Liver (tissue), 8 donors: ENCODE measurements at regions not wholly inside any gene's neighbourhood (a gene's known extent, or its start where the extent isn't known, plus 50 kb on each side); places are given as distances from the start of the nearest gene placed in this dataset.

Experiments used
- DNase-seq: peaks from one replicate; pipeline ENCODE4 v3.0.0-alpha.2; 2017; ENCODE audit warnings: low spot score
- H3K27ac ChIP-seq, 2 donors: one replicate each; pipeline ENCODE4 v1.7.0; 2013; ENCODE audit warnings: inconsistent platforms in 2 of 2, low read length in 2 of 2, control low read depth in 1 of 2, low read depth in 1 of 2, mild to moderate bottlenecking in 1 of 2
- H3K27me3 ChIP-seq, 4 donors: one replicate each; pipeline versions ENCODE4 v1.6.1 to v1.7.0; 2013; ENCODE audit warnings: low read length in 3 of 4, inconsistent platforms in 1 of 4, mild to moderate bottlenecking in 1 of 4, moderate library complexity in 1 of 4; ENCODE audit not compliant: control insufficient read depth in 4 of 4, insufficient read depth in 4 of 4
- H3K36me3 ChIP-seq, 4 donors: one replicate each; pipeline versions ENCODE4 v1.6.1 to v1.7.0; 2013; ENCODE audit warnings: low read length in 3 of 4, mild to moderate bottlenecking in 3 of 4, low read depth in 1 of 4, moderate library complexity in 1 of 4; ENCODE audit not compliant: control insufficient read depth in 4 of 4, insufficient read depth in 3 of 4
- H3K4me1 ChIP-seq, 4 donors: one replicate each; pipeline versions ENCODE4 v1.6.1 to v1.7.0; 2013; ENCODE audit warnings: low read length in 3 of 4, mild to moderate bottlenecking in 3 of 4, moderate library complexity in 1 of 4; ENCODE audit not compliant: control insufficient read depth in 4 of 4, insufficient read depth in 4 of 4
- H3K4me3 ChIP-seq, 3 donors: one replicate each; pipeline versions ENCODE4 v1.6.1 to v1.7.0; 2013; ENCODE audit warnings: low read length in 3 of 3, control low read depth in 1 of 3, low read depth in 1 of 3, mild to moderate bottlenecking in 1 of 3
- H3K9ac ChIP-seq, 2 donors: one replicate each; pipeline ENCODE4 v1.7.0; 2013; ENCODE audit warnings: low read length in 2 of 2, mild to moderate bottlenecking in 2 of 2, moderate library complexity in 2 of 2, control low read depth in 1 of 2, low read depth in 1 of 2
- H3K9me3 ChIP-seq, 4 donors: one replicate each; pipeline versions ENCODE4 v1.6.1 to v1.7.0; 2013; ENCODE audit warnings: low read length in 3 of 4; ENCODE audit not compliant: control insufficient read depth in 4 of 4
- ATF3 ChIP-seq: IDR thresholded peaks from 2 replicates; pipeline ENCODE4 v1.6.1; 2016; ENCODE audit warnings: antibody characterized with exemption
- CTCF ChIP-seq: fragments of 150-350 bp; IDR thresholded peaks from 2 replicates; pipeline ENCODE4 v1.5.1; 2017; ENCODE audit warnings: improper control_type of control experiment, low read depth, low read length; ENCODE audit not compliant: missing input control
- FOXA1 ChIP-seq: IDR thresholded peaks from 2 replicates; pipeline ENCODE4 v1.6.1; 2016; ENCODE audit warnings: antibody characterized with exemption
- FOXA2 ChIP-seq: IDR thresholded peaks from 2 replicates; pipeline ENCODE4 v1.6.1; 2016; ENCODE audit warnings: antibody characterized with exemption
- GABPA ChIP-seq, 2 donors: IDR thresholded peaks in 1 of 2; conservative IDR thresholded peaks in 1 of 2; 2 replicates each; pipeline ENCODE4 v1.6.1; 2016; ENCODE audit warnings: antibody characterized with exemption in 2 of 2, mild to moderate bottlenecking in 1 of 2, moderate library complexity in 1 of 2
- HNF4A ChIP-seq, 2 donors: conservative IDR thresholded peaks; 2 replicates each; pipeline ENCODE4 v1.6.1; 2016; ENCODE audit warnings: antibody characterized with exemption in 2 of 2, mild to moderate bottlenecking in 2 of 2
- HNF4G ChIP-seq: IDR thresholded peaks from 2 replicates; pipeline ENCODE4 v1.6.1; 2016; ENCODE audit warnings: antibody characterized with exemption
- JUND ChIP-seq, 2 donors: IDR thresholded peaks; 2 replicates each; pipeline ENCODE4 v1.6.1; 2016; ENCODE audit warnings: antibody characterized with exemption in 2 of 2
- MAX ChIP-seq: IDR thresholded peaks from 2 replicates; pipeline ENCODE4 v1.6.1; 2016; ENCODE audit warnings: antibody characterized with exemption
- RAD21 ChIP-seq, 2 donors: IDR thresholded peaks; 2 replicates each; pipeline ENCODE4 v1.6.1; 2016; ENCODE audit warnings: antibody characterized with exemption in 2 of 2, mild to moderate bottlenecking in 2 of 2
- RXRA ChIP-seq, 2 donors: IDR thresholded peaks; 2 replicates each; pipeline ENCODE4 v1.6.1; 2017 to 2018; ENCODE audit warnings: antibody characterized with exemption in 2 of 2, mild to moderate bottlenecking in 1 of 2
- TAF1 ChIP-seq: conservative IDR thresholded peaks from 2 replicates; pipeline ENCODE4 v1.6.1; 2016; ENCODE audit warnings: antibody characterized with exemption, mild to moderate bottlenecking
- YY1 ChIP-seq: IDR thresholded peaks from 2 replicates; pipeline ENCODE4 v1.6.1; 2016; ENCODE audit warnings: antibody characterized with exemption, mild to moderate bottlenecking
- ZBTB33 ChIP-seq: IDR thresholded peaks from 2 replicates; pipeline ENCODE4 v1.6.1; 2016; ENCODE audit warnings: antibody characterized with exemption
- WGBS: extraction: QIAGEN DNeasy Blood & Tissue Kit; methylation state at CpG from one replicate; pipeline ENCODE4 v1.1.7; 2013; 5-methylcytosine and 5-hydroxymethylcytosine counted together
- TF ChIP-seq, protein P1 (sequence below): IDR thresholded peaks from 2 replicates; pipeline ENCODE4 v1.6.1; 2016; ENCODE audit warnings: antibody characterized with exemption, mild to moderate bottlenecking
- donor health status: healthy.
- donor health status: healthy.
- donor health status: healthy.
- donor health status: healthy.
- donor health status: healthy.

DNA sequence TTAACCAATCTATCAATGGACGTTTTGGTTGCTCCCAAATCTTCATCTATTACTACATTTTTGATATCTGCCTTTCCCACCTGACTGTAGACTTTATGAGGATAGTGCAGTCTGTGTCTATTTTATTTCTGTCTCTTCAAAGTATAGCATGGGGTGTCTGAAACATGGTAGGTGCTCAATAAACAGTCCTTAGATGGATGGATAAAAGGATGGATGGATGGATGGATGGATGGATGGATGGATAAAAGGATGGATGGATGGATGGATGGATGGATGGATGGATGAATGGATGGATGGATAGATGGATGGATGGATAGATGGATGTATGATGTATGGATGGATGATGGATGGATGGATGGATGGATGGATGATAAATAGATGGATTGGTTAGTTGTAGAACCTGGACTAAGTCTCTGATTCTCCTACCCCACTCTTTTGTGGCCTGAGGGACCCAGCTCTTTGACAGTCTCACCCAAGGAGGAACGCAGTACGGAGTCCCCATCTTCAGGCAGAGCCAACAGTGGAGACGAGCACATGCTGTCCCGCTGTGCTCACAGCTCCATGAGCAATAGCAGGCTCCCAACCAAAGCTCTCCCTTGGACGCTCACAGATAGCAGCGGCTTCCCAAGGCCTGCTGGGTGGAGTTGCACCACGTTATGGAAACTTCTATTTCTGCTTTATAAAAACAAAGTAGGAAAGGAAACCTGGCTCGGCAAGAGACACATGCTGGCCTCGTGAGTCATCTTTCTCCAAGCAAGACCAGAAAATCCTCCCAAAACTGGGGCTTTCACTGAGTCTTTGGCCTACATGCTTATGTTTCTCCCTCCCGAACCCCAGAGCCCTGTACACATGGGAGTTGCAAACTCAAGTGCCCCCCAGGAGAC is 448.0 kb downstream of the MIAT start:
- 71% methylated on average over 11 of the region's 11 CpGs for WGBS
- no peaks in the 10 kb centered on the region for H3K9me3 ChIP-seq
- no peak overlapping the region for H3K4me3 ChIP-seq
- no peak overlapping the region for H3K9ac ChIP-seq
- no peaks in the 10 kb centered on the region for H3K36me3 ChIP-seq
- no peak overlapping the region for H3K27ac ChIP-seq
- H3K27me3 ChIP-seq: peaks cover 0 to 9% (median 0%) of the 10 kb centered on the region in 4 donors
- H3K4me1 ChIP-seq: peaks cover 0 to 5% (median 0%) of the 10 kb centered on the region in 4 donors
- DNase-seq: no peak
- TF ChIP-seq ZBTB33: no peak
- TF ChIP-seq RXRA (IDR thresholded peaks at IDR 0.05): no peak
- TF ChIP-seq CTCF: no peak
- TF ChIP-seq RAD21 (IDR thresholded peaks at IDR 0.05): no peak
- TF ChIP-seq YY1: no peak
- TF ChIP-seq ATF3: no peak
- no peak for TF ChIP-seq TAF1
- TF ChIP-seq HNF4G: no peak
- no peak for TF ChIP-seq JUND (IDR thresholded peaks at IDR 0.05)
- no peak for TF ChIP-seq HNF4A (conservative IDR thresholded peaks at IDR 0.05)
- no peak for TF ChIP-seq FOXA2
- TF ChIP-seq GABPA (IDR thresholded peaks at IDR 0.05 in 1 of 2, conservative IDR thresholded peaks at IDR 0.05 in 1 of 2): no peak

DNA sequence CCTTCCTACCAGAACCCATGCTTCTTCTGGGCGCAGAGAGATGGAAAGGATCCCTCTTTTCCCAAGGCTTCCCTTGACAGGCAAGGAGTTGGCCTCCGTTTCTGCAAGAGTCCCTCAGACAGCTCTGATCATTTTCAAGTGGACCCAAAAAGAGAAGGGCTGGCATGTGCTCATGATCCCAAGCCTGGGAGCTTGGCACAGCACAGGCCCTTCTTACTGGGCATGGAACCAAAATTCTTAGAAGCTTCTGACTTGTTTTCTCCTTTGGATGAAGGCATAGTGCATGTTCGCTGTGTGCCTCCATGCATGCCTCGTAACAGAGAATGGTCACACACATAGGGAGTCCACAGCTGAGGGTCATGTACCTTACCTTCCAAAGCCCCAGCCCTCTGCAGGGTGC is 449.6 kb downstream of the MIAT start:
- H3K9me3 ChIP-seq: no peaks in the 10 kb centered on the region
- peaks cover 0 to 5% (median 0%) of the 10 kb centered on the region in 4 donors for H3K27me3 ChIP-seq
- no peaks in the 10 kb centered on the region for H3K36me3 ChIP-seq
- H3K27ac ChIP-seq: no peak overlapping the region
- TF ChIP-seq FOXA1: no peak
- TF ChIP-seq HNF4A (conservative IDR thresholded peaks at IDR 0.05): no peak
- TF ChIP-seq RXRA (IDR thresholded peaks at IDR 0.05): no peak
- TF ChIP-seq, protein P1, sequence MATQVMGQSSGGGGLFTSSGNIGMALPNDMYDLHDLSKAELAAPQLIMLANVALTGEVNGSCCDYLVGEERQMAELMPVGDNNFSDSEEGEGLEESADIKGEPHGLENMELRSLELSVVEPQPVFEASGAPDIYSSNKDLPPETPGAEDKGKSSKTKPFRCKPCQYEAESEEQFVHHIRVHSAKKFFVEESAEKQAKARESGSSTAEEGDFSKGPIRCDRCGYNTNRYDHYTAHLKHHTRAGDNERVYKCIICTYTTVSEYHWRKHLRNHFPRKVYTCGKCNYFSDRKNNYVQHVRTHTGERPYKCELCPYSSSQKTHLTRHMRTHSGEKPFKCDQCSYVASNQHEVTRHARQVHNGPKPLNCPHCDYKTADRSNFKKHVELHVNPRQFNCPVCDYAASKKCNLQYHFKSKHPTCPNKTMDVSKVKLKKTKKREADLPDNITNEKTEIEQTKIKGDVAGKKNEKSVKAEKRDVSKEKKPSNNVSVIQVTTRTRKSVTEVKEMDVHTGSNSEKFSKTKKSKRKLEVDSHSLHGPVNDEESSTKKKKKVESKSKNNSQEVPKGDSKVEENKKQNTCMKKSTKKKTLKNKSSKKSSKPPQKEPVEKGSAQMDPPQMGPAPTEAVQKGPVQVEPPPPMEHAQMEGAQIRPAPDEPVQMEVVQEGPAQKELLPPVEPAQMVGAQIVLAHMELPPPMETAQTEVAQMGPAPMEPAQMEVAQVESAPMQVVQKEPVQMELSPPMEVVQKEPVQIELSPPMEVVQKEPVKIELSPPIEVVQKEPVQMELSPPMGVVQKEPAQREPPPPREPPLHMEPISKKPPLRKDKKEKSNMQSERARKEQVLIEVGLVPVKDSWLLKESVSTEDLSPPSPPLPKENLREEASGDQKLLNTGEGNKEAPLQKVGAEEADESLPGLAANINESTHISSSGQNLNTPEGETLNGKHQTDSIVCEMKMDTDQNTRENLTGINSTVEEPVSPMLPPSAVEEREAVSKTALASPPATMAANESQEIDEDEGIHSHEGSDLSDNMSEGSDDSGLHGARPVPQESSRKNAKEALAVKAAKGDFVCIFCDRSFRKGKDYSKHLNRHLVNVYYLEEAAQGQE: no peak
- no peak for TF ChIP-seq MAX
- H3K9ac ChIP-seq: no peak overlapping the region
- no peak for DNase-seq
- WGBS: 87% methylated on average over 4 of the region's 4 CpGs
- H3K4me1 ChIP-seq: peaks cover 0 to 5% (median 0%) of the 10 kb centered on the region in 4 donors
- no peak overlapping the region for H3K4me3 ChIP-seq
